ENCODE measurements at regions not wholly inside any gene's neighbourhood (a gene's known extent, or its start where the extent isn't known, plus 50 kb on each side); places are given as distances from the start of the nearest gene placed in this dataset.

DNA sequence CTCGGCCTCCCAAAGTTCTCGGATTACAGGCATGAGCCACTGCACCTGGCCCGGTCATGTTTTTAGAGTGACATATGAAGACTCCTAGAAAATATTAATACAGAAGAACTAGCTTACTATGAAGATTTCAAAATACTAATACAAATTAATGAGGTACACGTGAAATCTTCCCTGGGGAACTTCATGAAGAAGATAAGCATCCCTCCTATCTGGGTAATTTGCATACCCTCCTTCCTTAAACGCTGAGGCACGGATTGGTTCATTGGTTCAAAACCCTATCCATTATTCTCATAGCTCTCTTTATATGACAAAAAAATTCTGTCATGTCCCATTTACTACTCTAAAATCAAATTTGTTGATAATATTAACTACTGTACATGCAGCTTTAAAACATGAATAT is 224.8 kb upstream of the KLF14 start:
- DNase-seq: no peak
- TF ChIP-seq, protein P1, sequence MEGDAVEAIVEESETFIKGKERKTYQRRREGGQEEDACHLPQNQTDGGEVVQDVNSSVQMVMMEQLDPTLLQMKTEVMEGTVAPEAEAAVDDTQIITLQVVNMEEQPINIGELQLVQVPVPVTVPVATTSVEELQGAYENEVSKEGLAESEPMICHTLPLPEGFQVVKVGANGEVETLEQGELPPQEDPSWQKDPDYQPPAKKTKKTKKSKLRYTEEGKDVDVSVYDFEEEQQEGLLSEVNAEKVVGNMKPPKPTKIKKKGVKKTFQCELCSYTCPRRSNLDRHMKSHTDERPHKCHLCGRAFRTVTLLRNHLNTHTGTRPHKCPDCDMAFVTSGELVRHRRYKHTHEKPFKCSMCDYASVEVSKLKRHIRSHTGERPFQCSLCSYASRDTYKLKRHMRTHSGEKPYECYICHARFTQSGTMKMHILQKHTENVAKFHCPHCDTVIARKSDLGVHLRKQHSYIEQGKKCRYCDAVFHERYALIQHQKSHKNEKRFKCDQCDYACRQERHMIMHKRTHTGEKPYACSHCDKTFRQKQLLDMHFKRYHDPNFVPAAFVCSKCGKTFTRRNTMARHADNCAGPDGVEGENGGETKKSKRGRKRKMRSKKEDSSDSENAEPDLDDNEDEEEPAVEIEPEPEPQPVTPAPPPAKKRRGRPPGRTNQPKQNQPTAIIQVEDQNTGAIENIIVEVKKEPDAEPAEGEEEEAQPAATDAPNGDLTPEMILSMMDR (IDR thresholded peaks at IDR 0.05; ENCODE audit: control extremely low read depth, extremely low read depth): no peak
- H3K27ac ChIP-seq (ENCODE audit: low read depth in 1 of 2, low read length in 1 of 2): no peak overlapping the region
- H3K36me3 ChIP-seq (ENCODE audit: control insufficient read depth in 4 of 4, insufficient read depth in 4 of 4, low read length in 4 of 4): peaks cover 0 to 7% (median 2%) of the 10 kb centered on the region in 4 donors
- no peaks in the 10 kb centered on the region for H3K9me3 ChIP-seq (ENCODE audit: control insufficient read depth in 4 of 4, insufficient read depth in 3 of 4, low read length in 3 of 4)
- H3K9ac ChIP-seq (ENCODE audit: insufficient read depth in 1 of 2, low read length in 2 of 2): no peak overlapping the region
- no peak for ATAC-seq (ENCODE audit: insufficient read depth, low FRiP score)
- 79 to 85% methylated on average over 6 of the region's 6 CpGs for WGBS, 2 donors
- peaks cover 0 to 29% (median 0%) of the 10 kb centered on the region in 5 donors for H3K4me1 ChIP-seq (ENCODE audit: control insufficient read depth in 5 of 5, insufficient read depth in 5 of 5, low read length in 5 of 5)
- H3K4me3 ChIP-seq: no peak overlapping the region
- H3K27me3 ChIP-seq (ENCODE audit: control insufficient read depth in 3 of 3, insufficient read depth in 3 of 3, low read length in 2 of 3): no peaks in the 10 kb centered on the region

DNA sequence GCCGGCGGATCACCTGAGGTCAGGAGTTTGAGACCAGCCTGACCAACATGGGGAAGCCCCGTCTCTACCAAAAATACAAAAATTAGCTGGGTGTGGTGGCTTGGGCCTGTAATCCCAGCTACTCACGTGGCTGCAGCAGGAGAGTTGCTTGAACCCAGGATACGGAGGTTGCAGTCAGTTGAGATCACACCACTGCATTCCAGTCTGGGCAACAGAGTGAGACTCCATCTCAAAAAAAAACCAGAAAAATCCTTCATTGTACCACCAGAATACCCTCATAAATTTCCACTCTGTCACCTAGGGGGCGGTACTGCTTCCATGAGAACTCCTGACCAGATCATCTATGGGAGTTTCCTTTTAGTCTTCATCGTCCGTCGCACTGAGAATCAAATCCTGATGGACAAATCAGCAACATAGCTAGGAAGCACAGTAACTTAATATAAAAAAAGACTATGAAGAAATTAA is 225.8 kb upstream of the KLF14 start:
- ATAC-seq (ENCODE audit: insufficient read depth, low FRiP score): no peak
- H3K9ac ChIP-seq (ENCODE audit: insufficient read depth in 1 of 2, low read length in 2 of 2): no peak overlapping the region
- no peaks in the 10 kb centered on the region for H3K9me3 ChIP-seq (ENCODE audit: control insufficient read depth in 4 of 4, insufficient read depth in 3 of 4, low read length in 3 of 4)
- peaks cover 0 to 29% (median 0%) of the 10 kb centered on the region in 5 donors for H3K4me1 ChIP-seq (ENCODE audit: control insufficient read depth in 5 of 5, insufficient read depth in 5 of 5, low read length in 5 of 5)
- peak overlapping the region in 1 of 2 donors; percentile 21 for H3K27ac ChIP-seq (ENCODE audit: low read depth in 1 of 2, low read length in 1 of 2)
- WGBS, 2 donors: 77 to 85% methylated on average over 9 of the region's 9 CpGs
- H3K36me3 ChIP-seq (ENCODE audit: control insufficient read depth in 4 of 4, insufficient read depth in 4 of 4, low read length in 4 of 4): peaks cover 0 to 6% (median 2%) of the 10 kb centered on the region in 4 donors
- DNase-seq: no peak
- no peak overlapping the region for H3K4me3 ChIP-seq
- H3K27me3 ChIP-seq (ENCODE audit: control insufficient read depth in 3 of 3, insufficient read depth in 3 of 3, low read length in 2 of 3): no peaks in the 10 kb centered on the region
- TF ChIP-seq, protein P1 (IDR thresholded peaks at IDR 0.05; ENCODE audit: control extremely low read depth, extremely low read depth): no peak

DNA sequence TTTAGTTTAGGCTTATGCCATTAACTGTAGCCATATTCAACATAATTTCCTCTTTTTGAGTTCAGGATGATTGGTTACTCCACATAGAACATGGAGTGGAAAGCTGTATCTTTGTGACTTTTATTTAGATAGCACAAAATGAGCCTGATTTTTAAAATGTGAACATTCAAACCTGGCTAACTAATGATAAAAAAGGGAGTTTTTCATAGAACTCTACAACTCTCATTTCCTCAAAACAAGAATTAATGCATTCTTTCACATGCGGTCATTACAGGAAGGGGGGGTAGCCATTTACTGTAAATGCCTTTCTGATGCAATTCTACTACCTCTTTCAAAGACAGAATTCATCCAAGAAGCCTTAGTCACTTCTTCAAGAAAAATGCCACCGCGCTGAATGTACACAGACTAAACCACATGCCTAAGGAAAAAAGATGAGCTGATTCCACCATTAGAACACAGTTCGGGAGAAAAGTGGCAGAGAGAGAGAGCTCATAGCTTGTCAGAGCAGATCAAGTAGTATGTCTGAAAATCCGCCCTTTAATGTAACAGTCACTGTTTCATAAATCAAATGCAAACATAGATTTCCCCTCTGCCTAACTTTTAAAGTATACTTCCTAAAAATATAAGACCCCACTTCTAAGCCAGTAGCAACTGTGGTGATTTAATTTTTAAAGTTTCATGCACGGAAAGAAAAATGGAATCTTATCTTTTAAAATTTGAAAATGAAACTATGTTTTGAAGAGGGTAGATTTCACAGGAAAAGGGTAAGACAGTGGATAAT is 226.4 kb upstream of the KLF14 start:
- Histone ChIP-seq H3K27ac (ENCODE audit: low read depth in 1 of 2, low read length in 1 of 2) (no peak overlapping the region), H3K36me3 (ENCODE audit: control insufficient read depth in 4 of 4, insufficient read depth in 4 of 4, low read length in 4 of 4) (peaks cover 0 to 3% (median 1%) of the 10 kb centered on the region in 4 donors), H3K4me3 (no peak overlapping the region), H3K4me1 (ENCODE audit: control insufficient read depth in 5 of 5, insufficient read depth in 5 of 5, low read length in 5 of 5) (peaks cover 0 to 29% (median 0%) of the 10 kb centered on the region in 5 donors), H3K9ac (ENCODE audit: insufficient read depth in 1 of 2, low read length in 2 of 2) (no peak overlapping the region), H3K9me3 (ENCODE audit: control insufficient read depth in 4 of 4, insufficient read depth in 3 of 4, low read length in 3 of 4) (no peaks in the 10 kb centered on the region), H3K27me3 (ENCODE audit: control insufficient read depth in 3 of 3, insufficient read depth in 3 of 3, low read length in 2 of 3) (no peaks in the 10 kb centered on the region)
- TF ChIP-seq, protein P1 (IDR thresholded peaks at IDR 0.05; ENCODE audit: control extremely low read depth, extremely low read depth): no peak
- no peak for DNase-seq
- ATAC-seq (ENCODE audit: insufficient read depth, low FRiP score): peak; percentile 84
- 51 to 52% methylated on average over 6 of the region's 6 CpGs for WGBS, 2 donors
